ENCODE measurements at regions not wholly inside any gene's neighbourhood (a gene's known extent, or its start where the extent isn't known, plus 50 kb on each side); places are given as distances from the start of the nearest gene placed in this dataset.

DNA sequence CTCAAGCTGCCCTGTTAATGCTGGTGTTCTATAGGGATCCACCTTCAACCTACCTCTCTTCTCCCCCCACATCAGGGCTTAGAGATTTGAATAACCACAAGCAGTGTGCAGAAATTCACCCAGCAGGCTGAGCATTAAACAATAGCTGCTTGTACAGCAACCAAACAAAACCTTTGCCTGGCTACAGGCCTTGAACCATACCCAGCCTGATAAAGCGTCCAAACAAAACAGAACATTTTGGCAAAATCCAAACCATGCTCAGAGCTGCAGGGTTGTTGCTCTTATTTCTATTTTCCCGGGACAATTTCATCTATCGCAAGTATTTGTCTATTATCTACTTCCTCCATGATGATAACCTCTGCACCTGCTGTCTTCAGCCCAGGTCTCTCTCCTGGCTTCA, 142.3 kb downstream of the UNC5CL start:
- no peaks in the 10 kb centered on the region for H3K36me3 Mint-ChIP-seq
- H3K4me1 Mint-ChIP-seq, result no peaks in the 10 kb centered on the region
- H3K27me3 Mint-ChIP-seq, result peaks cover 18% of the 10 kb centered on the region
- no peaks in the 10 kb centered on the region for H3K9me3 Mint-ChIP-seq (ENCODE audit: low read depth)
- H3K4me3 Mint-ChIP-seq, result no peak overlapping the region
- H3K27ac Mint-ChIP-seq, result no peak overlapping the region
- CTCF ChIA-PET, result no interaction called here
- no peak for DNase-seq
- no peak for ATAC-seq

DNA sequence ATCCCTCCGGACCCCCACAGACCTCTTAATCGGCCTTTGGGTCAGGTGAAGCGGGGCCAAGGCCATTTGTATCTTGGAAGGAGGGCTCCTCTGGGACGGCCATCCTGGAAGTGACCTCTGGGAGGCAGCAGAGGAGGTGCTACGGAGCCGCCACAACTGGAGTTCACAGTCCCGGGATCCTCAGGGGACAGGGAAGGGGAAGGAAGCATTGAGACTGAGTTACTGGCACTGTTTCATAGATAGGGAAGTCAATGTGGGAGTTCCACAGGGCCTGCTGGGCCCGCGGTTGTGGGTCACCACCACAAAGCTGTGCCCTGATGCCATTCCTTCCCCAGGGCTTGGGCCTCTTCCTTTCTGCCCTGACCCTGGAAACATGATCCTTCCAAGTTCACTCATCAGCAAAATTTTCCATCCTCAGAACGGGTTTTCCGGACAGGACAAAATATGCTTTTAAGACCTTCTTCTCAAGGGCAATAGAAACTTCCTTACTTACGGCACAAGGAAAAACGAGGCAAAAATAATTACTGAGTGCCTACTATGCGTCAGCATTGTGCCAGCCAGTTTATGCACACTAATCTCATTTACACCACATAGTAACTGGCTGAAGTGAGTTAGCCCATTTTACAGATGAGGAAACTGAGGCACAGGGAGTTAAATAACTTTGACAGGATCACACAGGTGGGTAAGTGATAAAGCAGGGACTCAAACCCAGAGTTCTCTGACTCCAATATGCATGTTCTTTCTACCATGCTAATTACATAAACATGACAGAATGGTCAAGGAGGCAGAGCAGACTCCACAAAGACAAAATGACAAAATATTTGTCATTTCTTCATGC, 143.8 kb downstream of the UNC5CL start:
- DNase-seq (no peak), ATAC-seq (no peak)
- no peaks in the 10 kb centered on the region for H3K4me1 Mint-ChIP-seq
- no peak overlapping the region for H3K4me3 Mint-ChIP-seq
- H3K36me3 Mint-ChIP-seq, result no peaks in the 10 kb centered on the region
- H3K9me3 Mint-ChIP-seq (ENCODE audit: low read depth), result no peaks in the 10 kb centered on the region
- no peak overlapping the region for H3K27ac Mint-ChIP-seq
- CTCF ChIA-PET, result interaction anchor here (1.3 kb wide), 1 partner anchor 132 kb away, joined by 5 read pairs; no protein-coding TSS in a partner anchor
- H3K27me3 Mint-ChIP-seq, result peaks cover 12% of the 10 kb centered on the region

DNA sequence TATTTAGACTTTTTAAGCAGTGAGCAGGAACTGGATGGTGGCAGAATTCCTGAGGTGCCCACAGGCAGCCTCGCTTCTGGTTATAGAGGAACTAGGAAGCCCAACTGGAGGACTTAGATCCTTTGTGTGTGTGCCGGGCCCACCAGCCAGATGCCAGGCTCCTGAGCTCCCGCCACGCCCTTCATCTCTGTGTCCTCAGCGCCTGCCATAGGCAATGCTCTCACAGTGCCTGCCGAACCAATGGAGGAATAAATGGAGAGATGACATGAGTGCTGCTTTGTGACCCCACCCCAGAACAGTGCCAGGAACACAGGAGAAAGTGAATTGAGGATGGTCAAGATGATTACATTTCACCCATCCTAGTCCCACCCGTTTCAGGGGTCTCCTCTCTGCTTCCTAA, 146.0 kb downstream of the UNC5CL start:
- CTCF ChIA-PET, result no interaction called here
- H3K27ac Mint-ChIP-seq, result no peak overlapping the region
- H3K4me3 Mint-ChIP-seq, result no peak overlapping the region
- H3K27me3 Mint-ChIP-seq, result peaks cover 12% of the 10 kb centered on the region
- H3K9me3 Mint-ChIP-seq (ENCODE audit: low read depth), result no peaks in the 10 kb centered on the region
- no peaks in the 10 kb centered on the region for H3K36me3 Mint-ChIP-seq
- ATAC-seq (no peak), DNase-seq (no peak)
- H3K4me1 Mint-ChIP-seq, result no peaks in the 10 kb centered on the region

DNA sequence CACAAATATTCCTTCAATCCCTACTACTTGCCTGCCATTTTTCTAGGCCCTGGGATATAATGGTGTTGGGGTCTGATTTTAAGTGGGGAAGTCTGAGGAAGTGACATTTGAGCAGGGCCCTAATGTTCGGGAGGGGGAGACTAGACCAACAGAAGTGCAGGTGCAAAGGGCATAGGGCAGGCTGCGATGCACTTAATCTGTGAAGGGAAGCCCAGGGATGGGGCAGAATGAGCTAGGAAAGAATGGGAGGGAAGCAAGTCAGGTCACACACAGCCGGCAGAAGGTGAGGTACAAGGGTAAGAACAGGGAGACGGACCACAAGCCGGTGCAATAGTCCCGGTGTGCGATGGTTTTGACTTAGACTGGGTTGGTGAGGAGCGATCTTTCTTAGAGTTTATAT, 146.8 kb downstream of the UNC5CL start:
- Mint-ChIP-seq H3K27ac (no peak overlapping the region), H3K4me1 (no peaks in the 10 kb centered on the region), H3K27me3 (peaks cover 12% of the 10 kb centered on the region), H3K4me3 (no peak overlapping the region), H3K9me3 (ENCODE audit: low read depth) (no peaks in the 10 kb centered on the region), H3K36me3 (no peaks in the 10 kb centered on the region)
- CTCF ChIA-PET, result no interaction called here
- DNase-seq, result no peak
- no peak for ATAC-seq

DNA sequence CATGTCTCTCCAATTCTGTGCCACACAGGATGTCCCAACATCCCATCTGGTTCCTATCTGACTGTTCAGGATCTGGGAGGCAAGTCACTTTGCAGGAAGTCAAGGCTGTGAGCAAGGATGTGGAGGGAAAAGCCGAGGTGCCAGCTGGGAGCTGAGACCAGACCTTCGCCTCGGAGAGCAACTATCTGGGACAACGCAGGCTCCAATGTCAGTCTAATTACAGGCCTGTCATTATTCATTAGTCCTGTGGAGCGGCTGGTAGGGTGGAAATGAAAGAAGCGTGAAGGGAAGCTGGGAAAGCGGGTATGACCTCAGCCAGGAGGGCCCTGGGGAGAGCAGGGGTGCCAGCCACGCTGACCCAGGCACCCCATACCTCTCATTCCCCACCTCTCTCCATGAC, 147.3 kb downstream of the UNC5CL start:
- DNase-seq (no peak), ATAC-seq (no peak)
- peaks cover 9% of the 10 kb centered on the region for H3K27me3 Mint-ChIP-seq
- no peak overlapping the region for H3K4me3 Mint-ChIP-seq
- H3K9me3 Mint-ChIP-seq (ENCODE audit: low read depth), result no peaks in the 10 kb centered on the region
- H3K27ac Mint-ChIP-seq, result no peak overlapping the region
- H3K36me3 Mint-ChIP-seq, result no peaks in the 10 kb centered on the region
- H3K4me1 Mint-ChIP-seq, result no peaks in the 10 kb centered on the region
- CTCF ChIA-PET, result no interaction called here

DNA sequence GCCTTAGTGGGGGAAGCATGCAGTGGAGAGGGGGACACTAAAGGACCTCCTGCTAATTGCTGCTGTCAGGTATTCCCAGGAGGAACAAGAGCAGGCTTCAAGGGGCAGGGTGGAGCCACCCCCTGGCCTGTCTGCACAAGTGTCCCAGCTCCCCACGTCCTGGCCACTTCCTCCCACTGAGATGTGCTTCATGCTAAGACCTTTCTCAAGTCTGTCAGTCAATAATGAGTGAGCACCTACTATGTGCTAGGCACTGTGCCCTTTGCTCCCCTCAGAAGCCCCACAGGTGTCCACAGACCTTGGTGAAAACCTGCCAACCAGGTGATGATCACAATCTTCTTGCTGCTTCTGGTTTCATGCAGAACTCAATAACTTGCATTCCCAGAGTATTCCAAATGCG, 147.9 kb downstream of the UNC5CL start:
- CTCF ChIA-PET, result no interaction called here
- no peak for ATAC-seq

DNA sequence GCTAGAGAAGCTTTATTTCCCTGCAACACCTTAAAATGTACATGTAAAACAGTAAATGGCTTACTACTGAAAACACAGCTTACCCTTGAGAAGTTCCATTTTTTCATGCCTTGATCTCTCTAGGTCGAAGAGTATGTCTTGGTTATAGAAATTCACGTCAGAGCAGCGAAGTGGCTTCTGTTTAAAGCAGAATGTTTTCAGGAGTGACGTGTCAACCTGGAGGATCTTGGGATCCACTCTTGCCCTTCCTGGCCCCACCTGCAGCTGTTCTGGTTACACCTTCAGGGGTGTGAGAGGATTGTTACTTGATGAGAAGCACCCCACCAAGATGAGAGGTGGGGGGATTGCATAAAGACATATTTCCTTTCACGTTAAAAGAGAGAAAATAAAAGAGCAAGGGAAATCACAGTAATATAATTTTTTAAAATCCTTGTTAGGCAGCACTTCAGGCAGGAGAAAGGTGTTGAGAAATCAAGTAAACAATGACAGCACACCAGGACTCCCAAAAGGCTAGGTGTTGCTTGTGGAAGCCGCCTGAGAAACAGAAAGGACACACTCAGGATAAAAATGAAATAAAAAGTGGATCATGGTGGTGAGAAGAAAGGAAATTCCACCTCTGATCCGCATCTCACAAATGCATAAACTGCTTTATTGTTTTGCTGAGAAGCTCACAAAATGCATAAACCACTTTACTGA, 149.7 kb downstream of the UNC5CL start:
- H3K9me3 Mint-ChIP-seq (ENCODE audit: low read depth), result no peaks in the 10 kb centered on the region
- no peak overlapping the region for H3K4me3 Mint-ChIP-seq
- DNase-seq, result no peak
- no peak overlapping the region for H3K27ac Mint-ChIP-seq
- H3K36me3 Mint-ChIP-seq, result no peaks in the 10 kb centered on the region
- no peak for ATAC-seq
- CTCF ChIA-PET, result no interaction called here
- H3K4me1 Mint-ChIP-seq, result no peaks in the 10 kb centered on the region
- peaks cover 6% of the 10 kb centered on the region for H3K27me3 Mint-ChIP-seq

More for the DNA sequence above, 147.9 kb downstream of the UNC5CL start:
- DNase-seq, result no peak
- Mint-ChIP-seq H3K4me1 (no peaks in the 10 kb centered on the region), H3K36me3 (no peaks in the 10 kb centered on the region), H3K27me3 (peaks cover 9% of the 10 kb centered on the region), H3K4me3 (no peak overlapping the region), H3K9me3 (ENCODE audit: low read depth) (no peaks in the 10 kb centered on the region), H3K27ac (no peak overlapping the region)

DNA sequence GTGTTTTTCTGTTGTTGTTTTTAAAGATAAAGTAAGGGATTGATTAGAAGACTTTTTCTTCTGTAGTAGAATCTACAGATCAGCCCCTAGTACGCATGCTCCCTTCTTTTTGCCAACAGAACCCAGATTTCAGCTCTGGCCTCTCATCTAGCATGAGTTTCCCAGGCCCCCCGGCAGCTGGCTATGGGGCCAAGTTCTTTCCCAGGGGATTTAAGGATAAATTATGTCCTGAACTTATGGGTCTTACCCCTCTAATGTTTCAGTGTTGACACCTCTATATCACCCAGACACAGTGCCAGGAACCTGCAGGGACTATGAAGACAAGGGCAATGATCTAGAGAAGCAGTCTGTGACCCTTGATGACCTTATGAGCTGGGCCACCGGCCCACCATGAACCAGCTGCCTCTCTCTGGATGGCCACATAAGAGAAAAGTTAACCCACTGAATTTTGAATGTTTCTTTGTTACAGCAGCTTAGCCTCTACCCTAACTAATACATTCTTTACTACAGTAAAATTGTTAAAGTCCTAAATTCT, 150.5 kb downstream of the UNC5CL start:
- H3K27me3 Mint-ChIP-seq, result peaks cover 7% of the 10 kb centered on the region
- no peak for DNase-seq
- CTCF ChIA-PET, result interaction anchor here (0.6 kb wide), 1 partner anchor 1527 kb away, joined by 3 read pairs; no protein-coding TSS in a partner anchor

DNA sequence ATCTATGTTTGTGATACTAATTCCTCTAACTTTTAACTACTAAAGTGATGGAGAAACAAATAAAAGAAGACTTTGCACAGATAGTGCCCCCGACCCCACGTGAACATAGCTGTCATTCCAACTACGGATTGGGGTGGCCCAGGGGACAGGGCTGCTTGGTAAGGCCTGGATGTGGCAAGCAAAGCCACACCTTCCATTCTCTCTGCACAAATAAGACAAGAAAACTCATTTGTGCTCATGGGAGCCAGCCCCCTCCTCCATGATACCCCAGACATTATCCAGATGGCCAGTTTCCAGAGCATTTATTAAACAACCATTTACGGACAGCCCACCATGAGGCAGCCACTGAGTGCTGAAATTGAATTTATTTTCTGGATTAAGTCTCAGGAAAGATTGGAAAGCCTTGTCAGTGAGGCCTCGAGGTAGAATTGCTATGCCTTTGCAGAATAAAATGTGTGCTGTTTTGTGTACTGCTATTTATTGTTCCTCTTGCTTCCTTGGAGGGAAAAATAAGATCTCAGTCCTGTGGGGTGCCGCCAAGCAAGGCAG, 151.2 kb downstream of the UNC5CL start:
- Mint-ChIP-seq H3K27me3 (peaks cover 7% of the 10 kb centered on the region), H3K36me3 (no peaks in the 10 kb centered on the region), H3K4me3 (no peak overlapping the region), H3K9me3 (ENCODE audit: low read depth) (no peaks in the 10 kb centered on the region), H3K27ac (no peak overlapping the region), H3K4me1 (no peaks in the 10 kb centered on the region)
- no peak for DNase-seq
- CTCF ChIA-PET, result interaction anchor here (0.6 kb wide), 1 partner anchor 1526 kb away, joined by 3 read pairs; no protein-coding TSS in a partner anchor
- no peak for ATAC-seq

More for the DNA sequence above, 150.5 kb downstream of the UNC5CL start:
- no peak overlapping the region for H3K4me3 Mint-ChIP-seq
- no peak overlapping the region for H3K27ac Mint-ChIP-seq
- no peaks in the 10 kb centered on the region for H3K36me3 Mint-ChIP-seq
- H3K4me1 Mint-ChIP-seq, result no peaks in the 10 kb centered on the region
- no peaks in the 10 kb centered on the region for H3K9me3 Mint-ChIP-seq (ENCODE audit: low read depth)
- no peak for ATAC-seq

DNA sequence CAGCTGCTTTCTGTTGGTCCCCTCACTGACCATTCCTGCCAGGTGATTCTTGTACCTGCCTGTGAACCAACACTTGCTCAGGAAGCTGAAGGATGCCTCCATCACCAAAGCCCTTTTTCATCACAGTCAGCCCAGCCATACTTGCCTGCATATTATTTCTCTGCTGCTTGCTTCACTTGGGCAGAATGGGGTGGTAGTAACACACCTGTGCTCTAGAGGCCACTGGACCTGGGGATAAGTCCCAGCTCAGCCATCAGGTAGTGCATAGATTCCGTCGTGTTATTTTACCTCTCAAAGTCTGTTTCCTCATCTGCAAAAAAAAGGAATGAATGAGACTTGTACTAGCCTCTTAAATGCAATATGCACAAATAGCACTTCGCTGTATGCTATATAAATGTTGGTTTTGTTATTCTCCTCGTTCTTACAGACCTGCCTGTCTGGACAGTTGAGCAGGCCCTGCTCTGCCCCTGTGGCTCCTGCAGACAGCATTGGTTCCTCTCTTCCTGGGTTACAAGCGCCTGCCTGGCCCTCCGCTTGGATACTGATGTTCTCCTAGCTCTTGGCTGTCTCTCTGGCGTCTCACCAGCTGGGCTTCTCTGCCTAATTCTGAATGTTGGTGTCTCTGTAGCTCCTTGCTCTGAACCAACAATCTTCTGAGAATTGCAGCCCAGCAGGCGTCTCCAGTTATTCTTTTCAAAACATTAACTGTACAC, 151.8 kb downstream of the UNC5CL start:
- peaks cover 7% of the 10 kb centered on the region for H3K27me3 Mint-ChIP-seq
- CTCF ChIA-PET, result no interaction called here
- H3K4me1 Mint-ChIP-seq, result no peaks in the 10 kb centered on the region
- no peaks in the 10 kb centered on the region for H3K36me3 Mint-ChIP-seq
- DNase-seq (no peak), ATAC-seq (no peak)
- H3K27ac Mint-ChIP-seq, result no peak overlapping the region
- H3K4me3 Mint-ChIP-seq, result no peak overlapping the region
- H3K9me3 Mint-ChIP-seq (ENCODE audit: low read depth), result no peaks in the 10 kb centered on the region

DNA sequence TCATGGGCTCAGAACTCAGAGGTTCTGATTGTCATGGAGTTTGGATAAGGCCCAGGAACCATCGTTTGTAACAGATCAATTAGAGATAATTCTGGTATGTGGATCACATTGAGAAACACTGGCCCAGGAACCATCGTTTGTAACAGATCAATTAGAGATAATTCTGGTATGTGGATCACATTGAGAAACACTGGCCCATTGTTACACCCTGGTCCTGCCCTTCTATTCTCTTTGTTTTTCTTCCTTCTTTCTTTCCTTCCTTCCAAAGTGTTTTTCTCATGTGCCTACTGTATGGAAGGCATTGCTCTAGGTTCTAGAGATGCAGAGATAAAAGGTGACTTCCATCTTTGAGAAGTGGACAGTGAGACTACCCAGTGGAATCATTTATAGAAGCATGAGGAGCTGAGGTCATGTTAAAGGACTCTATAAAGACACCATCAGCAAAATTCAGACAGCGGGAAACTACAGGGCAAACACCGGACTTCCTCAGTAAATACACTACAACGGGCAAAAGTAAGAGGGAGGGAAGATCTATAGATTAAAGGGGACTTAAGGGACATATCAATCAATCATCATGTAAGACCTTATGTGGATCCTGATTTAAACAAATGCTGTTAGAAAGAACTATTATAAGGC, 153.8 kb downstream of the UNC5CL start:
- Mint-ChIP-seq H3K9me3 (ENCODE audit: low read depth) (no peaks in the 10 kb centered on the region), H3K36me3 (no peaks in the 10 kb centered on the region), H3K27ac (no peak overlapping the region), H3K4me3 (no peak overlapping the region), H3K27me3 (peaks cover 10% of the 10 kb centered on the region), H3K4me1 (peaks cover 4% of the 10 kb centered on the region)
- ATAC-seq (no peak), DNase-seq (no peak)
- CTCF ChIA-PET, result no interaction called here

DNA sequence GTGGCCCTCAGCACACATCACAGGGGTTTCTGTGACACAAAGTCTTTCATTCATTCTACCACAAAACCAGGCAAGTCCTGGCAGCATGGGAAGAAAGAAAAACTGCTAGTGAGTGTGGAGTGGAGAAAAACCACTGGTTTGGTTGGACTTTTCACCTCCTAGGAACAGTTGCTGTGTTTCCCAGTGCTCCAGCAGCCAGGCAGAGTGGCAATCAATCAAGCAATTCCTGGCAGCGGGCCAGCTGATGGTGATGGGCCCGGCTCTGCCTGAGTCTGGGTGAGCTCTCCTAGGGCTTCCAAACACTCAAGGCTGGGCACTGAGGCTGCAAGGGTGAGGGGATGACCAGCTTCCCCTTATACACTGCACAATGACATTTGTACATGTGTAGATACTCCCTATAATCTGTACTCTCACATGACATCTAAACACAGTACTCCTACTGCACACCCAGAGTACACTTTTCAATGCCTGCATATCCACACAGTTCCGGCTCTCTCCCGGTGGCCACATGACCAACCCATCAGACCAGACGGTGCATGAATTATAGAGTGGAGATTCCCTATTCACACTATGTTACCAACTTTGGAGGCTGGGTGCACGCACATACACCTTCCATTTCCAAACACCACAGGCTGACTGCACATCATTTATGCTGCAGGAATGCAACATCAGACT, 156.6 kb downstream of the UNC5CL start:
- H3K9me3 Mint-ChIP-seq (ENCODE audit: low read depth), result no peaks in the 10 kb centered on the region
- DNase-seq (no peak), ATAC-seq (no peak)
- CTCF ChIA-PET, result no interaction called here
- H3K36me3 Mint-ChIP-seq, result no peaks in the 10 kb centered on the region
- H3K4me3 Mint-ChIP-seq, result no peak overlapping the region
- H3K4me1 Mint-ChIP-seq, result peaks cover 8% of the 10 kb centered on the region
- H3K27me3 Mint-ChIP-seq, result peaks cover 15% of the 10 kb centered on the region
- no peak overlapping the region for H3K27ac Mint-ChIP-seq

All from activated CD8-positive, alpha-beta memory T cell treated with anti-CD3 and anti-CD28 coated beads, Interleukin-2, amount 10 ng/mL, durations not matched to agents 7 days and 5 days (primary cell).